ENCODE measurements at regions not wholly inside any gene's neighbourhood (a gene's known extent, or its start where the extent isn't known, plus 50 kb on each side); places are given as distances from the start of the nearest gene placed in this dataset.

- TF ChIP-seq, protein P1, sequence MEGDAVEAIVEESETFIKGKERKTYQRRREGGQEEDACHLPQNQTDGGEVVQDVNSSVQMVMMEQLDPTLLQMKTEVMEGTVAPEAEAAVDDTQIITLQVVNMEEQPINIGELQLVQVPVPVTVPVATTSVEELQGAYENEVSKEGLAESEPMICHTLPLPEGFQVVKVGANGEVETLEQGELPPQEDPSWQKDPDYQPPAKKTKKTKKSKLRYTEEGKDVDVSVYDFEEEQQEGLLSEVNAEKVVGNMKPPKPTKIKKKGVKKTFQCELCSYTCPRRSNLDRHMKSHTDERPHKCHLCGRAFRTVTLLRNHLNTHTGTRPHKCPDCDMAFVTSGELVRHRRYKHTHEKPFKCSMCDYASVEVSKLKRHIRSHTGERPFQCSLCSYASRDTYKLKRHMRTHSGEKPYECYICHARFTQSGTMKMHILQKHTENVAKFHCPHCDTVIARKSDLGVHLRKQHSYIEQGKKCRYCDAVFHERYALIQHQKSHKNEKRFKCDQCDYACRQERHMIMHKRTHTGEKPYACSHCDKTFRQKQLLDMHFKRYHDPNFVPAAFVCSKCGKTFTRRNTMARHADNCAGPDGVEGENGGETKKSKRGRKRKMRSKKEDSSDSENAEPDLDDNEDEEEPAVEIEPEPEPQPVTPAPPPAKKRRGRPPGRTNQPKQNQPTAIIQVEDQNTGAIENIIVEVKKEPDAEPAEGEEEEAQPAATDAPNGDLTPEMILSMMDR (IDR thresholded peaks at IDR 0.05; ENCODE audit: low read depth, low read length, missing control alignments): no peak
- Histone ChIP-seq H3K27me3 (replicated peaks) (peaks cover 7% of the 10 kb centered on the region), H3K4me3 (ENCODE audit: low read depth, low read length) (no peak overlapping the region), H3K27ac (no peak overlapping the region), H3K36me3 (replicated peaks) (no peaks in the 10 kb centered on the region)
- in situ Hi-C loops (cut with HindIII; ENCODE audit: low pct_ligation_motif_present, low sequenced_read_pairs): no loop called here
- no peak for DNase-seq
Measured at GRCh38 chr2:44879269-44880124, 62.0 kb upstream of the SIX3 start.

DNA sequence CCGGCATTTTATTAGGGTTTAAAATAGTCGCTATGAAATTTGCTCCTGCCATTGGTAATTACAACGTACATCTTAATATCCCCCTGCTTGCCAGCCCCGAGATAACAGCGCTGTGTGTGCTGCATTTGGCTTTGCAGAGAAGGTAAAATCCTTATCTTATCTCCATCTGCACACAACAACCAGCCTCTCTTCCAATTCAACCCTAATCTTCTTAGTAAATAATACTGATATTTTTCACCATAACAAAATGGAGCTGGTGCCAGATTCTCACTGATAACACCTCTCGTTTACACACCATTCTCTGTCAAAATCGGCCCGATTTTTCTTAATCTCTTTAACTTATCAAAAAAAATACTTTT, 61.4 kb upstream of the SIX3 start:
- no peak for DNase-seq
- H3K4me3 ChIP-seq (ENCODE audit: low read depth, low read length): no peak overlapping the region
- H3K27ac ChIP-seq: no peak overlapping the region
- TF ChIP-seq, protein P1 (IDR thresholded peaks at IDR 0.05; ENCODE audit: low read depth, low read length, missing control alignments): no peak
- H3K36me3 ChIP-seq (replicated peaks): no peaks in the 10 kb centered on the region
- in situ Hi-C loops (cut with HindIII; ENCODE audit: low pct_ligation_motif_present, low sequenced_read_pairs): no loop called here
- peaks cover 13% of the 10 kb centered on the region for H3K27me3 ChIP-seq (replicated peaks)

- TF ChIP-seq, protein P1 (IDR thresholded peaks at IDR 0.05; ENCODE audit: low read depth, low read length, missing control alignments): no peak
- no peak for DNase-seq
- Histone ChIP-seq H3K27me3 (replicated peaks) (peaks cover 30% of the 10 kb centered on the region), H3K36me3 (replicated peaks) (no peaks in the 10 kb centered on the region), H3K27ac (no peak overlapping the region), H3K4me3 (ENCODE audit: low read depth, low read length) (no peak overlapping the region)
- in situ Hi-C loops (cut with HindIII; ENCODE audit: low pct_ligation_motif_present, low sequenced_read_pairs): no loop called here
Measured at GRCh38 chr2:44881856-44882255, 59.6 kb upstream of the SIX3 start.

DNA sequence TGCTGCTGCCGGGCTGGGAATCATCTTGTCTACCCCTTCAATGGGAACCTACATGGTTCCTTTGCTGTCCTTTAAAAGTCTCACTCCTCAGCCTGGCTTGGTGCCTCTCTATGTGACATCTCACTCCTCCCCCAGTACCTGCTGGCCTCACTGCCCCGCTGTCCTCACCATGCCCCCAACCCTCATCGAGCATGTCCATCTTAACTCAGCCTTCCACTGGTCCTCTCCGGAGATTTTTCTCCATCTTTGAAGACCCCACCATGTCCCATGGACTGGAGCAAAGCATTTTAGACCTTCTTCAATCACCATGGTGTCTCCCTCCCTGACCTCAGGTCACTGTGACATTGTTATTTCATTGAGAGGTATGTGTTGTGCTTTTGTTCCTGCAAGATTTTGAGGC, 58.1 kb upstream of the SIX3 start:
- H3K36me3 ChIP-seq (replicated peaks): no peaks in the 10 kb centered on the region
- in situ Hi-C loops (cut with HindIII; ENCODE audit: low pct_ligation_motif_present, low sequenced_read_pairs): no loop called here
- no peak overlapping the region for H3K4me3 ChIP-seq (ENCODE audit: low read depth, low read length)
- DNase-seq: no peak
- no peak overlapping the region for H3K27ac ChIP-seq
- TF ChIP-seq, protein P1 (IDR thresholded peaks at IDR 0.05; ENCODE audit: low read depth, low read length, missing control alignments): no peak
- H3K27me3 ChIP-seq (replicated peaks): peaks cover 35% of the 10 kb centered on the region

DNA sequence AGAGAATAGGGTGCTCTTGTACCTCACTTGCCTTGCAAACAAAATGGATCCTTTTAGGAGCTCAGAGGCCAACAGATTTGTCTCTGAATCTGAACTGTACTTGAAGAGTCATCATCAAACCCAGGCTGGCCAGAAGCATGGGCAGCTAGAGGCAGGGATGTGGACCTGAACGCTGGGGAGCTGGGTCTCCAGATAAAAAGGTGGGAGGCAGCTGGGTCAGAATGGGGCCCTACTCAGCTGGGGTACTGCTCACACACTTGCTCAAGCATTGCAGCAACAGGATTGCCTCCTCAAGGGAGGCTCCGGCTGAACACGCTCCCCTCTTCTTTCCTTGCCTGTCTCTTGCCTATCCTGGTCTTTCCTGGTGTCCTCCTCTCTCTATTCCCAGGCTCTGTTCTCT, 57.3 kb upstream of the SIX3 start:
- in situ Hi-C loops (cut with HindIII; ENCODE audit: low pct_ligation_motif_present, low sequenced_read_pairs): no loop called here
- H3K36me3 ChIP-seq (replicated peaks): no peaks in the 10 kb centered on the region
- TF ChIP-seq, protein P1 (IDR thresholded peaks at IDR 0.05; ENCODE audit: low read depth, low read length, missing control alignments): no peak
- no peak overlapping the region for H3K4me3 ChIP-seq (ENCODE audit: low read depth, low read length)
- H3K27ac ChIP-seq: no peak overlapping the region
- peaks cover 35% of the 10 kb centered on the region for H3K27me3 ChIP-seq (replicated peaks)
- no peak for DNase-seq

DNA sequence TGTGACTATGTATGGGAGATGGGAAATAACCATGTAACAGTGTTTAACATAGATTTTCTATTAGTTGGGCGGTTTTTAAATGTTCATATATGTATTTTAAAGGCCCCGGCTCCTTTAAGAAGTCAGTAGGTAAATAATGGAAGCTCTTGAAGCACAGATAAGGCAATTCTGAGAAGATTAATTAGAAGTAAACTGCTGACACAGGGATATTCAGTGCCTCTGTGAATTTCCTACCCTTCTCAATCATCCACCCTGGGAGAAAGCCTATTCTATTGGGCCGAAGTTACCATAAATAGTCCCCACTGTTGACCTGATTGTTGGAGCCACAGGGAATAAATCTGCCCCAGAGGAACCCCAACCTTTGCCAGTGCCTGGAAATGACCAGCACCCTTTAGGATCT, 56.8 kb upstream of the SIX3 start:
- TF ChIP-seq, protein P1 (IDR thresholded peaks at IDR 0.05; ENCODE audit: low read depth, low read length, missing control alignments): no peak
- Histone ChIP-seq H3K4me3 (ENCODE audit: low read depth, low read length) (no peak overlapping the region), H3K36me3 (replicated peaks) (no peaks in the 10 kb centered on the region), H3K27ac (no peak overlapping the region), H3K27me3 (replicated peaks) (peaks cover 34% of the 10 kb centered on the region)
- in situ Hi-C loops (cut with HindIII; ENCODE audit: low pct_ligation_motif_present, low sequenced_read_pairs): no loop called here
- DNase-seq: no peak

Data from brain microvascular endothelial cell (primary cell).